Neural progenitor cell (in vitro differentiated cells): ENCODE measurements at regions not wholly inside any gene's neighbourhood (a gene's known extent, or its start where the extent isn't known, plus 50 kb on each side); places are given as distances from the start of the nearest gene placed in this dataset.

Experiments used
- DNase-seq: peaks from one replicate; pipeline ENCODE4 v3.0.0-alpha.2; 2016; ENCODE audit warnings: low spot score
- H2AFZ ChIP-seq: fragments of 200-600 bp; sonication (generic); replicated peaks from 2 replicates; pipeline ENCODE4 v1.6.1; 2016; ENCODE audit warnings: antibody characterized with exemption
- H3F3A ChIP-seq: fragments of 200-600 bp; sonication (generic); 2 replicates; pipeline ENCODE4 v1.6.1; 2016; ENCODE audit warnings: antibody characterized with exemption, low read depth
- H3K27ac ChIP-seq: fragments of 200-600 bp; sonication (generic); 2 replicates; pipeline ENCODE4 v1.5.1; 2016; ENCODE audit warnings: mild to moderate bottlenecking
- H3K27me3 ChIP-seq: fragments of 200-600 bp; sonication (generic); 2 replicates; pipeline ENCODE4 v1.6.1; 2016; ENCODE audit warnings: mild to moderate bottlenecking, moderate library complexity
- H3K36me3 ChIP-seq: fragments of 200-600 bp; sonication (generic); 2 replicates; pipeline ENCODE4 v1.5.1; 2016
- H3K4me1 ChIP-seq: fragments of 200-600 bp; sonication (generic); 2 replicates; pipeline ENCODE4 v1.6.1; 2016; ENCODE audit warnings: mixed run types
- H3K4me2 ChIP-seq: fragments of 200-600 bp; sonication (generic); 2 replicates; pipeline ENCODE4 v1.6.1; 2016
- H3K4me3 ChIP-seq: fragments of 200-600 bp; sonication (generic); 2 replicates; pipeline ENCODE4 v1.5.1; 2016
- H3K79me2 ChIP-seq: fragments of 200-600 bp; sonication (generic); 2 replicates; pipeline ENCODE4 v1.6.1; 2016; ENCODE audit warnings: low read depth
- H3K9ac ChIP-seq: fragments of 200-600 bp; sonication (generic); 2 replicates; pipeline ENCODE4 v1.6.1; 2016
- H3K9me3 ChIP-seq: fragments of 200-600 bp; sonication (generic); 2 replicates; pipeline ENCODE4 v1.5.1; 2016; ENCODE audit warnings: low read depth
- H4K20me1 ChIP-seq: fragments of 200-600 bp; sonication (generic); 2 replicates; pipeline ENCODE4 v1.6.1; 2016; ENCODE audit warnings: low read depth
- H3K27ac Mint-ChIP-seq: 3 replicates; pipeline ENCODE4 v1.8.0; 2021; ENCODE audit warnings: mixed read lengths
- H3K27me3 Mint-ChIP-seq: 2 replicates; pipeline ENCODE4 v1.8.0; 2022; ENCODE audit warnings: low read depth, mild to moderate bottlenecking, inconsistent platforms, moderate library complexity, mixed read lengths; ENCODE audit not compliant: insufficient read depth
- H3K36me3 Mint-ChIP-seq: 3 replicates; pipeline ENCODE4 v1.8.0; 2021; ENCODE audit warnings: mixed read lengths
- H3K4me1 Mint-ChIP-seq: 3 replicates; pipeline ENCODE4 v1.8.0; 2021; ENCODE audit warnings: mixed read lengths
- H3K4me3 Mint-ChIP-seq: 3 replicates; pipeline ENCODE4 v1.8.0; 2021; ENCODE audit warnings: mild to moderate bottlenecking, moderate library complexity, mixed read lengths
- H3K9me3 Mint-ChIP-seq: 3 replicates; pipeline ENCODE4 v1.8.0; 2020; ENCODE audit warnings: mixed read lengths
- CTCF ChIP-seq: fragments of 200-600 bp; sonication (generic); IDR thresholded peaks from 2 replicates; pipeline ENCODE4 v1.5.1; 2017; ENCODE audit warnings: antibody characterized with exemption, mild to moderate bottlenecking
- EZH2 ChIP-seq: fragments of 200-600 bp; sonication (generic); IDR thresholded peaks from 2 replicates; pipeline ENCODE4 v1.6.1; 2017; ENCODE audit warnings: antibody characterized with exemption, mild to moderate bottlenecking, moderate library complexity
- EZH2phosphoT487 ChIP-seq: fragments of 200-600 bp; sonication (generic); IDR thresholded peaks from 2 replicates; pipeline ENCODE4 v1.6.1; 2017; ENCODE audit warnings: antibody characterized with exemption

GRCh38 chr1:185676969-185677368, 57.2 kb upstream of the HMCN1 start:
- peaks cover 5% of the 10 kb centered on the region for H3K27me3 Mint-ChIP-seq
- H3K36me3 Mint-ChIP-seq = no peaks in the 10 kb centered on the region

GRCh38 chr1:185674201-185674600, 60.0 kb upstream of the HMCN1 start:
- Mint-ChIP-seq H3K27ac (no peak overlapping the region), H3K27me3 (no peaks in the 10 kb centered on the region), H3K4me1 (peaks cover 8% of the 10 kb centered on the region), H3K4me3 (no peak overlapping the region), H3K36me3 (no peaks in the 10 kb centered on the region), H3K9me3 (no peaks in the 10 kb centered on the region)
- Histone ChIP-seq H2AFZ (no peak overlapping the region), H3K4me2 (no peak overlapping the region), H3K9me3 (no peaks in the 10 kb centered on the region), H3K4me1 (peaks cover 15% of the 10 kb centered on the region), H3F3A (no peaks in the 10 kb centered on the region), H3K36me3 (no peaks in the 10 kb centered on the region), H3K27ac (no peak overlapping the region), H3K79me2 (no peaks in the 10 kb centered on the region), H3K27me3 (peaks cover 8% of the 10 kb centered on the region), H4K20me1 (no peaks in the 10 kb centered on the region), H3K4me3 (no peak overlapping the region), H3K9ac (no peak overlapping the region)
- no peak for DNase-seq
- TF ChIP-seq CTCF (no peak), EZH2 (no peak), EZH2phosphoT487 (no peak)

More at GRCh38 chr1:185676969-185677368, 57.2 kb upstream of the HMCN1 start:
- peak; percentile 35 for DNase-seq
- Histone ChIP-seq H3K27ac (no peak overlapping the region), H3K4me3 (no peak overlapping the region), H3K9ac (no peak overlapping the region), H3F3A (no peaks in the 10 kb centered on the region), H3K9me3 (no peaks in the 10 kb centered on the region), H3K79me2 (no peaks in the 10 kb centered on the region), H3K4me2 (peak overlapping the region; percentile 23), H3K4me1 (peaks cover 18% of the 10 kb centered on the region), H2AFZ (no peak overlapping the region), H3K27me3 (peaks cover 8% of the 10 kb centered on the region), H3K36me3 (no peaks in the 10 kb centered on the region), H4K20me1 (no peaks in the 10 kb centered on the region)
- Mint-ChIP-seq H3K27ac (no peak overlapping the region), H3K4me1 (peaks cover 20% of the 10 kb centered on the region), H3K9me3 (no peaks in the 10 kb centered on the region), H3K4me3 (no peak overlapping the region)
- TF ChIP-seq CTCF (no peak), EZH2 (no peak), EZH2phosphoT487 (peak; percentile 44)

- Mint-ChIP-seq H3K9me3 (no peaks in the 10 kb centered on the region), H3K27me3 (no peaks in the 10 kb centered on the region), H3K4me3 (no peak overlapping the region), H3K4me1 (peaks cover 3% of the 10 kb centered on the region), H3K36me3 (no peaks in the 10 kb centered on the region), H3K27ac (no peak overlapping the region)
- H3K4me3 ChIP-seq = no peak overlapping the region
- H3K27me3 ChIP-seq = no peaks in the 10 kb centered on the region
- H3K27ac ChIP-seq = no peak overlapping the region
- no peak overlapping the region for H2AFZ ChIP-seq
- TF ChIP-seq EZH2 (no peak), CTCF (no peak), EZH2phosphoT487 (no peak)
- no peaks in the 10 kb centered on the region for H4K20me1 ChIP-seq
- no peaks in the 10 kb centered on the region for H3K79me2 ChIP-seq
- H3K4me1 ChIP-seq = peaks cover 10% of the 10 kb centered on the region
- H3K9me3 ChIP-seq = no peaks in the 10 kb centered on the region
- H3K9ac ChIP-seq = no peak overlapping the region
- no peaks in the 10 kb centered on the region for H3F3A ChIP-seq
- no peak for DNase-seq
- H3K4me2 ChIP-seq = no peak overlapping the region
- H3K36me3 ChIP-seq = no peaks in the 10 kb centered on the region
These were observed 61.4 kb upstream of the HMCN1 start for GRCh38 chr1:185672719-185673360.
